HepG2 (cell line): ENCODE measurements at regions not wholly inside any gene's neighbourhood (a gene's known extent, or its start where the extent isn't known, plus 50 kb on each side); places are given as distances from the start of the nearest gene placed in this dataset.

Experiments used
- ATAC-seq: fragments of 200-7000 bp; cut with Tn5 transposase; 3 replicates; pipeline ENCODE4 v1.9.1; 2020; ENCODE audit warnings: mild to moderate bottlenecking, moderate library complexity
- BruUV-seq: library from RNA; stranded (reverse); fragments of 400-500 nt; replicated peaks from 2 replicates; lab custom pipeline; 2021; lab: Mats Ljungman, UMichigan
- CTCF ChIA-PET: fragments of 300-600 bp; formaldehyde crosslinking; extraction: SDS; loops from one replicate; lab custom pipeline; 2021; ENCODE audit warnings: low total read pairs, inconsistent platforms, low intra/inter-chr PET ratio; lab: Yijun Ruan, JAX
- POLR2A ChIA-PET: fragments of 350-600 bp; sonication (Branson Sonifier 250); formaldehyde crosslinking; loops from one replicate; lab custom pipeline; 2020; ENCODE audit warnings: antibody characterized with exemption, inconsistent platforms; lab: Yijun Ruan, JAX
- DNase-seq: peaks from one replicate; pipeline ENCODE4 v3.0.0-alpha.2; 2015; ENCODE audit warnings: low spot score
- FAIRE-seq: peaks from 3 replicates; lab custom pipeline; 2011; peaks lifted over from hg19 to GRCh38; lab: Jason Lieb, UNC
- H2AFZ ChIP-seq: one replicate; pipeline ENCODE4 v1.6.1; 2011; ENCODE audit warnings: low read length, inconsistent platforms
- H3K27ac ChIP-seq: fragments of 300-600 bp; 3 replicates; pipeline ENCODE4 v1.8.0; 2011; ENCODE audit warnings: mixed run types, mild to moderate bottlenecking, mixed read lengths, low read length, inconsistent platforms; ENCODE audit not compliant: insufficient read depth; ENCODE audit errors: extremely low read length
- H3K27me3 ChIP-seq, 2 experiments: fragments of 200-600 bp in 1 of 2; 2 replicates in 1 of 2; 3 replicates in 1 of 2; pipeline versions ENCODE4 v1.6.0 to v1.8.0; 2011; ENCODE audit warnings: low read length in 2 of 2, mild to moderate bottlenecking in 2 of 2, moderate library complexity in 2 of 2, inconsistent platforms in 1 of 2; ENCODE audit not compliant: insufficient read depth in 2 of 2, control insufficient read depth in 1 of 2
- H3K36me3 ChIP-seq, 2 experiments: fragments of 200-600 bp in 1 of 2; replicated peaks in 1 of 2; 2 replicates in 1 of 2; 3 replicates in 1 of 2; pipeline versions ENCODE4 v1.5.1 to v1.8.0; 2011; ENCODE audit warnings: low read length in 2 of 2, inconsistent platforms in 1 of 2; ENCODE audit not compliant: insufficient read depth in 2 of 2, control insufficient read depth in 1 of 2
- H3K4me1 ChIP-seq: 2 replicates; pipeline ENCODE4 v1.5.1; 2012; ENCODE audit warnings: low read length, inconsistent platforms; ENCODE audit not compliant: insufficient read depth
- H3K4me2 ChIP-seq: 2 replicates; pipeline ENCODE4 v1.6.0; 2011; ENCODE audit warnings: low read depth, low read length, inconsistent platforms
- H3K4me3 ChIP-seq, 3 experiments: fragments of 200-600 bp in 1 of 3; sonication (generic), shearing (Covaris generic) in 1 of 3; replicated peaks in 1 of 3; 2 replicates each; pipeline ENCODE4 v1.5.1; 2011 to 2016; ENCODE audit warnings: low read length in 3 of 3, inconsistent platforms in 2 of 3, low read depth in 2 of 3, mild to moderate bottlenecking in 2 of 3, control low read depth in 1 of 3, mixed read lengths in 1 of 3; ENCODE audit not compliant: insufficient read depth in 1 of 3
- H3K79me2 ChIP-seq: one replicate; pipeline ENCODE4 v1.6.1; 2011; ENCODE audit warnings: low read length, inconsistent platforms; ENCODE audit not compliant: insufficient read depth
- H3K9ac ChIP-seq: 2 replicates; pipeline ENCODE4 v1.6.0; 2011; ENCODE audit warnings: mild to moderate bottlenecking, low read depth, low read length, inconsistent platforms; ENCODE audit not compliant: insufficient read depth
- H3K9me3 ChIP-seq: 2 replicates; pipeline ENCODE4 v1.5.1; 2012; ENCODE audit warnings: mild to moderate bottlenecking, low read length
- H4K20me1 ChIP-seq: 2 replicates; pipeline ENCODE4 v1.6.0; 2011; ENCODE audit warnings: inconsistent platforms, mild to moderate bottlenecking, low read length, moderate library complexity; ENCODE audit not compliant: insufficient read depth
- ELF4 ChIP-seq: sonication (generic); formaldehyde crosslinking; IDR thresholded peaks from 2 replicates; pipeline ENCODE4 v1.5.0; 2020; ENCODE audit warnings: missing genetic modification reagents, mild to moderate bottlenecking, moderate library complexity, borderline replicate concordance
- HMGXB3 ChIP-seq: sonication (generic); formaldehyde crosslinking; IDR thresholded peaks from 2 replicates; pipeline ENCODE4 v1.4.0; 2020; ENCODE audit warnings: missing genetic modification reagents, borderline replicate concordance
- KIAA2018 ChIP-seq: sonication (generic); formaldehyde crosslinking; IDR thresholded peaks from 2 replicates; pipeline ENCODE4 v1.5.0; 2020; ENCODE audit warnings: mild to moderate bottlenecking, missing genetic modification reagents, borderline replicate concordance
- NFATC3 ChIP-seq: sonication (generic); formaldehyde crosslinking; IDR thresholded peaks from 2 replicates; pipeline ENCODE4 v1.5.1; 2020; ENCODE audit warnings: mild to moderate bottlenecking, missing genetic modification reagents
- PRMT3 ChIP-seq: sonication (generic); formaldehyde crosslinking; IDR thresholded peaks from 2 replicates; pipeline ENCODE4 v1.8.1; 2022; ENCODE audit warnings: low read depth, mild to moderate bottlenecking, moderate library complexity, missing genetic modification reagents, borderline replicate concordance
- SP4 ChIP-seq: sonication (generic); formaldehyde crosslinking; IDR thresholded peaks from 2 replicates; pipeline ENCODE4 v1.8.1; 2023; ENCODE audit warnings: mild to moderate bottlenecking, missing genetic modification reagents
- TEAD3 ChIP-seq: optimal IDR thresholded peaks from 2 replicates; pipeline ENCODE3; 2016; ENCODE audit warnings: borderline replicate concordance
- ZBTB46 ChIP-seq: sonication (generic); formaldehyde crosslinking; IDR thresholded peaks from 2 replicates; pipeline ENCODE4 v1.4.0; 2020; ENCODE audit warnings: mild to moderate bottlenecking, missing genetic modification reagents, borderline replicate concordance
- ZZZ3 ChIP-seq: sonication (generic); formaldehyde crosslinking; IDR thresholded peaks from 2 replicates; pipeline ENCODE4 v1.4.0; 2020; ENCODE audit warnings: missing genetic modification reagents, mild to moderate bottlenecking, borderline replicate concordance
- WGBS: methylation state at CpG from one replicate; pipeline ENCODE4 v1.1.6; 2017; ENCODE audit warnings: low lambda C conversion rate; 5-methylcytosine and 5-hydroxymethylcytosine counted together
- in situ Hi-C: cut with HindIII; loops from 2 replicates; pipeline ENCODE4 v1.10.0; 2017; ENCODE audit warnings: low pct_unique_long_range_greater_than_20kb; ENCODE audit not compliant: extremely low pct_ligation_motif_present
- intact Hi-C: fragments of 100-400 bp; cut with micrococcal nuclease; formaldehyde crosslinking; loops from one replicate; pipeline ENCODE4 v1.10.0; 2022; ENCODE audit not compliant: unreplicated experiment

- POLR2A ChIA-PET: no interaction called here
- Histone ChIP-seq H3K9ac (no peak overlapping the region), H3K36me3 (no peaks in the 10 kb centered on the region), H3K4me2 (no peak overlapping the region), H3K9me3 (peaks cover under 1% of the 10 kb centered on the region; the same call in 1 of the 2 replicates), H4K20me1 (no peaks in the 10 kb centered on the region), H3K4me1 (no peaks in the 10 kb centered on the region), H3K79me2 (no peaks in the 10 kb centered on the region), H3K27me3 (peaks cover 0 to 13% of the 10 kb centered on the region in 2 experiments; a peak in 1 of 5 replicates), H3K27ac (no peak overlapping the region), H3K4me3 (no peak overlapping the region), H2AFZ (no peak overlapping the region)
- BruUV-seq: no TSS peak
- CTCF ChIA-PET: no interaction called here
- in situ Hi-C loops: no loop called here
- intact Hi-C loops: no loop called here
- no peak for ATAC-seq
- WGBS: 37% methylated on average over 5 of the region's 14 CpGs
- FAIRE-seq: no peak
- DNase-seq: no peak
- no peak for TF ChIP-seq NFATC3 (CRISPR knock-in tag)
- TF ChIP-seq ELF4 (CRISPR knock-in tag): no peak
- no peak for TF ChIP-seq ZBTB46 (CRISPR knock-in tag)
- no peak for TF ChIP-seq SP4 (CRISPR knock-in tag)
- no peak for TF ChIP-seq KIAA2018 (CRISPR knock-in tag)
- no peak for TF ChIP-seq ZZZ3 (CRISPR knock-in tag)
- TF ChIP-seq PRMT3 (CRISPR knock-in tag): no peak
- no peak for TF ChIP-seq TEAD3 (CRISPR knock-in tag)
- no peak for TF ChIP-seq HMGXB3
These were observed 164.7 kb upstream of the SMAD3 start for GRCh38 chr15:66900586-66901310.
